Esophagus squamous epithelium (tissue), 5 donors: ENCODE measurements at regions not wholly inside any gene's neighbourhood (a gene's known extent, or its start where the extent isn't known, plus 50 kb on each side); places are given as distances from the start of the nearest gene placed in this dataset.

Source experiments
- DNase-seq: peaks from one replicate; lab custom pipeline; 2025; lab: John Stamatoyannopoulos, UW
- H3K27ac ChIP-seq, 4 donors: fragments of 200-600 bp; sonication (generic); one replicate each; pipeline ENCODE4 v1.5.1; 2016 to 2019; ENCODE audit warnings: mild to moderate bottlenecking in 1 of 4
- H3K27me3 ChIP-seq, 4 donors: fragments of 200-600 bp; sonication (generic); 1 replicate in 3 of 4; 2 replicates in 1 of 4; pipeline versions ENCODE4 v1.5.1 to v1.6.0; 2017 to 2021; ENCODE audit warnings: antibody characterized with exemption in 1 of 4
- H3K36me3 ChIP-seq, 3 donors: fragments of 200-600 bp; sonication (generic); one replicate each; pipeline ENCODE4 v1.5.1; 2016 to 2019
- H3K4me1 ChIP-seq, 3 donors: fragments of 200-600 bp; sonication (generic); one replicate each; pipeline ENCODE4 v1.5.1; 2017 to 2019
- H3K4me3 ChIP-seq, 4 donors: fragments of 200-600 bp; sonication (generic); 1 replicate in 3 of 4; 2 replicates in 1 of 4; pipeline ENCODE4 v1.5.1; 2016 to 2019; ENCODE audit warnings: mild to moderate bottlenecking in 2 of 4, moderate library complexity in 1 of 4
- H3K9me3 ChIP-seq, 3 donors: fragments of 200-600 bp; sonication (generic); one replicate each; pipeline ENCODE4 v1.5.1; 2016 to 2019
- CTCF ChIP-seq, 6 experiments: fragments of 450-650 bp in 4 of 6; fragments of 200-600 bp in 2 of 6; sonication (generic) in 2 of 6; IDR thresholded peaks; one replicate each; pipeline ENCODE4 v1.5.1; 2016 to 2019; ENCODE audit warnings: antibody characterized with exemption in 6 of 6, mild to moderate bottlenecking in 4 of 6, moderate library complexity in 4 of 6
- POLR2A ChIP-seq, 4 donors: fragments of 450-650 bp; IDR thresholded peaks; one replicate each; pipeline ENCODE4 v1.6.1; 2017; ENCODE audit warnings: antibody characterized with exemption in 4 of 4, mild to moderate bottlenecking in 4 of 4, moderate library complexity in 3 of 4
- whole genome bisulfite sequencing, 2 donors: methylation state at CpG; one replicate each; pipeline ENCODE4 v1.1.5; 2018; 5-methylcytosine and 5-hydroxymethylcytosine counted together
- intact Hi-C: fragments of 100-400 bp; cut with DNase I; formaldehyde crosslinking; loops from one replicate; pipeline ENCODE4 v1.15.0; 2022
- donor health status: DM: yes; HTN: yes; CAD: no.

GRCh38 chr4:34534916-34535315 is 1709.4 kb downstream of the ARAP2 start:
- H3K36me3 ChIP-seq = no peaks in the 10 kb centered on the region
- 47 to 50% methylated on average over 4 of the region's 4 CpGs for WGBS, 2 donors
- H3K4me3 ChIP-seq = no peak overlapping the region
- no peaks in the 10 kb centered on the region for H3K9me3 ChIP-seq
- no peak for TF ChIP-seq CTCF (IDR thresholded peaks at IDR 0.05)
- no peak for TF ChIP-seq POLR2A (IDR thresholded peaks at IDR 0.05)
- no peaks in the 10 kb centered on the region for H3K27me3 ChIP-seq
- H3K27ac ChIP-seq = no peak overlapping the region
- no peak for DNase-seq
- intact Hi-C loops = no loop called here
- no peaks in the 10 kb centered on the region for H3K4me1 ChIP-seq

- no peaks in the 10 kb centered on the region for H3K27me3 ChIP-seq
- no peaks in the 10 kb centered on the region for H3K9me3 ChIP-seq
- TF ChIP-seq CTCF (IDR thresholded peaks at IDR 0.05) (no peak), POLR2A (IDR thresholded peaks at IDR 0.05) (no peak)
- H3K4me1 ChIP-seq = no peaks in the 10 kb centered on the region
- WGBS, 2 donors = 24 to 42% methylated on average over 2 of the region's 2 CpGs
- H3K27ac ChIP-seq = no peak overlapping the region
- intact Hi-C loops = no loop called here
- no peak overlapping the region for H3K4me3 ChIP-seq
- H3K36me3 ChIP-seq = no peaks in the 10 kb centered on the region
- no peak for DNase-seq
Measured at GRCh38 chr4:34566091-34566490, 1678.2 kb downstream of the ARAP2 start.

GRCh38 chr4:34572026-34572425 is 1672.3 kb downstream of the ARAP2 start:
- no peak for DNase-seq
- intact Hi-C loops = no loop called here
- Histone ChIP-seq H3K4me3 (no peak overlapping the region), H3K9me3 (no peaks in the 10 kb centered on the region), H3K36me3 (no peaks in the 10 kb centered on the region), H3K27me3 (no peaks in the 10 kb centered on the region), H3K4me1 (no peaks in the 10 kb centered on the region), H3K27ac (no peak overlapping the region)
- WGBS, 2 donors = 33 to 41% methylated on average over 3 of the region's 3 CpGs
- TF ChIP-seq POLR2A (IDR thresholded peaks at IDR 0.05) = no peak
- no peak for TF ChIP-seq CTCF (IDR thresholded peaks at IDR 0.05)

- H3K9me3 ChIP-seq = no peaks in the 10 kb centered on the region
- WGBS, 2 donors = 46 to 67% methylated on average over 2 to 3 of the region's 3 CpGs
- no peaks in the 10 kb centered on the region for H3K36me3 ChIP-seq
- H3K4me1 ChIP-seq = no peaks in the 10 kb centered on the region
- no peak overlapping the region for H3K4me3 ChIP-seq
- intact Hi-C loops = no loop called here
- no peak overlapping the region for H3K27ac ChIP-seq
- TF ChIP-seq CTCF (IDR thresholded peaks at IDR 0.05) = no peak
- no peak for TF ChIP-seq POLR2A (IDR thresholded peaks at IDR 0.05)
- DNase-seq = no peak
- no peaks in the 10 kb centered on the region for H3K27me3 ChIP-seq
Measured at GRCh38 chr4:34615315-34615714, 1629.0 kb downstream of the ARAP2 start.

GRCh38 chr4:34619531-34620162 is 1624.7 kb downstream of the ARAP2 start:
- no peaks in the 10 kb centered on the region for H3K27me3 ChIP-seq
- WGBS, 2 donors = 61 to 70% methylated on average over 6 of the region's 6 CpGs
- TF ChIP-seq POLR2A (IDR thresholded peaks at IDR 0.05) = no peak
- no peak for TF ChIP-seq CTCF (IDR thresholded peaks at IDR 0.05)
- H3K36me3 ChIP-seq = no peaks in the 10 kb centered on the region
- no peak overlapping the region for H3K27ac ChIP-seq
- intact Hi-C loops = no loop called here
- no peak for DNase-seq
- no peaks in the 10 kb centered on the region for H3K9me3 ChIP-seq
- H3K4me1 ChIP-seq = no peaks in the 10 kb centered on the region
- H3K4me3 ChIP-seq = no peak overlapping the region
